GM18868 (cell line): ENCODE measurements at regions not wholly inside any gene's neighbourhood (a gene's known extent, or its start where the extent isn't known, plus 50 kb on each side); places are given as distances from the start of the nearest gene placed in this dataset.

ENCODE experiments used
- ATAC-seq: cut with Tn5 transposase; IDR thresholded peaks from one replicate; pipeline ENCODE4 v1.9.1; 2021; ENCODE audit warnings: mild to moderate bottlenecking, moderate library complexity; ENCODE audit not compliant: unreplicated experiment

DNA sequence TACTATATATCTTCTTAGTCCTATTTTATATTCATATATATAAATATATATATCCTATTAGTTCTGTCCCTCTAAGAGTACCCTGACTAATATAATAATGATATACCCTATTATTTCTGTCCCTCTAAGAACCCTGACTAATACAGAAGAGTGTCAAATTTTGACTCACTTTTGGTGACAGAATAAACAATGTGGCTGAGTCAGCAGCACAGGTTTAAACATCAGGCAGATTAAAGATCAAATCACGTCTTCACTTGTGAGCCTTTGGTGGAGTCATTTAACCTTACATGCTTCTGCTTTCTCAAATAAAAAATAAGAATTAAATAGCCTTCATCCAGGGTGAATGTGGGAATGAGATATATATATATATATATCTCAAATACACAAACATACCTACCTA lies 615.9 kb upstream of the GCFC2 start:
- ATAC-seq = no peak

DNA sequence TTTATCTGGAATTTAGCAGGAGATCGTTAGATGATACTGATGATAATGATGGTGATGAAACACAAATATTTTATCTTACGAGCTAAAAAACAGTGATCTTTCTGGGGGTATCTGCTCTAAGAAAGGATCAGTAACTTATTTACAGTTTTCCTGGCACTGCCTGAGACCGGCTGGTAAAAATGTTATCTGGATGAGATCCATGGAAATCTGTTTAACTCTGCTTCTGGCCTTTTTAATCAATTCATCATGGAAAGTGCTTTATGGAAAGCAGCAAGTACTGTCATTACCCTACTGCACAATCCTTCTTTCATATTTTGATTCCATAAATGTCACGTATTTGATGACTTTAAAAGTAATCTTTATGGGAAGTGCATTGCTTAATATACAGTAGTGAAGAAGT lies 612.7 kb upstream of the GCFC2 start:
- no peak for ATAC-seq

DNA sequence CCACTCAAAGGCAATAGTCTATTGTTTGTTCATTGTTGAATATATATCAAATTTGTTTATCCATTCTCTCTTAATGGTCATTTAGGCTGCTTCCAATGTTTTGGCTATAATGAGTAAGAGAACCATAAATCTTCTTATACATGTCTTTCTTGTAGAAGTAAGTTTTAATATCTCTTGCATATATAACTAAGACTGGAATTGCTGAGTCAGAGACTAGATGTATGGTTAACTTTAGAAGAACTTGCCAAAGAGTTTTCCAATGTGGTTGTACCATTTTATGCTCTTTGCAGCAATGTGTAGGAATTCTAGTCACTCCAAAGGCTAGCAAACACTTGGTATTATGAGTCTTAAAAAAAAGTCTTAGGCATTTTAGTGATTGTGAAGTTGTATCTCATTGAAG lies 610.0 kb upstream of the GCFC2 start:
- no peak for ATAC-seq

DNA sequence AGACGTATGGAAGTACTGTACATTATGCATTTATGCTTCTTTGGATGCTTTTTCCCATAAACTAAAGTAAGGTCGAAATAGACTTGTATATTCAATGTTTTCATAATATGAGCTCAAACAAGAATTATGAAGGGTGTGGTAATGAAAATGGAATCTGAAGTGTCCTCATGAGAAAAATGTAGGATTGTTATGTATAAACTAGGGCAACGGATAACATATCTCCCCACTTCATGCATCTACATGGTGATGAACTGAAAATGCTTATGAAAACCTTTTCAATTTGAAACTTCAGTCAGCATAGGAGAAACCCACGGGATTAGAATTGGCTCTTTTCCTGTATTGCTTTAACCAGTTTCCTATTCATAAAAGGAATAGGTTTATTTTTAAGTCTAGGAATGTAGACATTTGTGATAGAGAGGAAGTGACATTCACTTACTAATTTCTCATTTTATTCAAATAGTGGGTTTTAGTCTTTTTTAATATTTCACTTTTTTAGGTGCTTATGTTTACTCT lies 608.2 kb upstream of the GCFC2 start:
- ATAC-seq = no peak

DNA sequence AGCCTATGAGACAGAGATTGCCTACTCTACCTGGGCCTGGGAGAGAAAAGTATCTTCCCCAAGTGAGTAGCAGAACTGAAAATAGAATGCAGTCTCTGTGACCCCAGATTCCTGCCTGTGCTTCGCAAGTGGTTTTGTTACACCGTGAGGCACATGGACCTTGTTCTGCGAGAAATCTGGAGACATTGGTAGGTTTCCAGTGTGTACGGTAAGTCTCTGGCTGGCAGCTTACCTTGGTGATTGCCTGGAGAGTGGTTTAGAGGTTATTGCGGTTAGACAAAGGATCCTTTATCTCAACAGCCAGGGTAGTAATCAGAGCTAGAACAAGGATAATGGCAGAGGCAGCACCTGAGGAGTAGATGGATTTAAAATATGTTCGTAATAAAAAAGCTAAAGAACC lies 606.0 kb upstream of the GCFC2 start:
- ATAC-seq = no peak

DNA sequence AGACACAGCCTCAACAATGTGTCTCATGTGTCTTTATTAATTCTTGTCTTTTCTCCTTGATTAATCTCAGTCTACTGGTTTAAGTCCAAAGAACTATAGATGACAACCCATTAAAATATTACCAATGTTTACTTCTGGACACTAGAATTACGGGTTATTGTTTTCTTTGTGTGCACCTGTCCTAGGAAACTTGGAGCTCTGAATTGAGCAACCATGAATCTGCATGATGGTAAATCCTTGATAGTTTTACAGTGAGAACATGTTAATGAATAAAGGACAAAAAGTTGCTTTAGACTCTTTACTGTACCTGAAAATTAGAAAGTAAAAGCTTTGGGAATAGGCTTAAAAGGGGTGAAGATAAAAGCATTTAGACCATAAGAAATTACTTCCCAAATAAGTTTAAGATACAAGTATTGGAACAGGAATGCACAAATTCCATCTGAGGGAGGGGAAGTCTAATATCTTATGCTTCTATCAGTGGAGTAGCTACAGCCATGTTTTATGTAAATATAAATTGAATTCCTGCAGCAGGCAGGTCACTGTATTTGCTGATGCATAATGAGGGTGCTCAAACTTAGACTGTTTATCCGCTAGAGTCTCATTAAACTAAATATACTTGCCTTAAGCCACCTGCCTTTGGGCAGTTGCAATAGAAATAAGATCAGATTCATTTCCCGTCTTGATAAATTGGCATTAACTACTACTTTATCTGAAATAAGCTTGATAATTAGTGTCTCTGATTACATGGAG lies 603.7 kb upstream of the GCFC2 start:
- no peak for ATAC-seq

DNA sequence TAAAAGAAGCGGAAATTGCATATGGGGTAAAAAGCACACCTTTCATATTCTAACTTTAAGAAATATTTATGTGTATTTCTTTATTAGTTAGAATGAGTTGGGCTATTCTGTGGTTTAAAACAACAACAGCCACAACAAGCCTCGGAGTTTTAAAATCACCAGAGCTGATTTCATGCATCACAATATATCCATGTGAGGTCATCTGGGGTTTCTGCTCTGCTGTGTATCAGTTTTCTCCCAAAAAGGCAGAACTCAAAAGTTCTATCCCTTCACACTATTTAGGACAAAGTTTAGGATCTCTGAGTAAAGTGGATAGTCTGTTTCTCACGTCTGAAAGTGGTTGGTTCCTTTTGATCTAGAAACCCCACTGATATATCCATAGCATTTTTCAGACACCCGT lies 601.5 kb upstream of the GCFC2 start:
- ATAC-seq = no peak

DNA sequence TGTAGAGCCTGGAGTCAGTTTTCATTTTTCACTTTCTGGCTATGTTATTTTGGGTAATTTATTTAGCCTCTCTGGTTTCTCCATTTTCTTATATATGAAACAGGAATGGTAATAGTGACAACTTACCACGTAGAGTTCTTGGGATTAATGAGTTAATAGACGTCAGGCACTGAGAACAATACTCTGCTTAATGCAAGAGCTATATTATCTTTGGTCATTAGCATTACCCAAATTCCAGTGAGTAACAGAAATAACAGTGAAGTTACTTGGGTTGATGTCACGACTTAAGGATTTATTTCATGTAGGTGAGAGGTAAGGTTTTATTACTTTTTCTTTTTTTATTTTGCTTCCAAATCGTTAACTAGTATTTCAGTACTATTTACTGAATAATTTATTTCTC lies 601.0 kb upstream of the GCFC2 start:
- no peak for ATAC-seq

DNA sequence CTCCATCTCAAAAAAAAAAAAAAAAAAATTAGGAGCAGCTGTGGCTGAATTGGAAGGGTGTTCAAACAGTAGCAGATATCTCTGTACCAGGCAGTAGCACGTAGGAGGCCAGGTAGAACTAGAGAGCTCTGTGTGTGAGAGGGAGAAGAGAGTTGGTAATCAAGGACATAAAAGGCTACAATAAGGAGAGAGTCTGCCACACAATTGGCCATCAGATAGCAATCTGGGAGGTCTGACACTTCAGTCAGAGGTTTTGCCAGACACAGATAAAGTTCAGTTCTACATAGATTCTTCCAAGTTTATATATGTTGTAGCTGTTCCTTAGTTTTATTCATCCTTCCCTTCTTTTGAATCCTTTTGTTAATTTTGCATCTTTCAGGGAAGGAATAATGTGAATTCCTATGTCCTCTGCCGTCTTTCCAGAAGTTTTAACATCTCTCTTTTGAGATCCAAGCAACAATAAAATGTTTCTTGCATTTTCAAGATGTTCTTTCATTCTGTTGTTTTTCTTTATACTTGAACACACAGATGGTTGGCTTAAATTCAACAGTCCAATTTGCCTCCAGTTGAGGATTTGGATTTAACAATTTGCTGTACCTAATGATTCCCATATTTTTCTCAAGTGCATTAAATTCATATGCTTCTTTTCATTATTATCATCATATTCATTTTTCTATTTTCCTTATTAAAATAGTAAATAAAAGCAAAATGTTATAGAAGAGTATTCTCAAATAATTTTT lies 600.3 kb upstream of the GCFC2 start:
- no peak for ATAC-seq

DNA sequence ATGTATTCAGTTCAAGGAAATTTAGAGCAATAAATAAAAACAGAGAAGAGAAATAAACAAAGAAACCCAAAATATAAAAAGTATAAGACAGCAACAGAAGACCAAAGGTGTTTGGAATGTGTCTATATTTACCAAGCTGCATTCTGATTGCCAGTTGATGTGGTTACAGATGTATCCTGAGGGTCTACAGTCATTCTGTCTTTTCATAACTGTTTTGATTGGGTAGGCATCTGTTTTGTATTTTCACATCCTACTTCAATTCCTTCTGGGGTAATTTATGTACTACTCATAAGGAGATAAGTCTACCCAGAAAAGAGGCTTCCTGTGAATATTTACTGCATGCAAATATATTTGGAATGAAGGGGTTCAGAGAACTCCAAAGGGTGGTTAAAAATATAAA lies 596.8 kb upstream of the GCFC2 start:
- ATAC-seq = peak; percentile 39

DNA sequence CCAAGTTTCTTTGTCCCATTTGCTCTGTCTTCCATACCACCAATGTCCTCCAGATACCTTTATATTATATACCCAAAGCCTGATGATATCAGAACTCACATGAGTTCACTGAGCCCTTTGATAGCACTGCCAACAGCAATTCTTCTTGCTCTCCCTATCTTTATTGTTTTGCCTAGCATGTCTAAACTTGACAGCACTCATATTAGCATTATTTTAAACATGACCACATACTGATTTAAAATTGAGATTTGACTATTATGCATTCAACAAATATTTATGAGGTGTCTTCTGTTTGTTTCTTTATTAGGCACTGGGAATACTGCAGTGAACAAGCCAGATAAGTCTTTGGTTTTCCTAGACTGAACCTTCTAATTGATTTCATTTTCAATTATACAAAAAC lies 587.3 kb upstream of the GCFC2 start:
- ATAC-seq = no peak

DNA sequence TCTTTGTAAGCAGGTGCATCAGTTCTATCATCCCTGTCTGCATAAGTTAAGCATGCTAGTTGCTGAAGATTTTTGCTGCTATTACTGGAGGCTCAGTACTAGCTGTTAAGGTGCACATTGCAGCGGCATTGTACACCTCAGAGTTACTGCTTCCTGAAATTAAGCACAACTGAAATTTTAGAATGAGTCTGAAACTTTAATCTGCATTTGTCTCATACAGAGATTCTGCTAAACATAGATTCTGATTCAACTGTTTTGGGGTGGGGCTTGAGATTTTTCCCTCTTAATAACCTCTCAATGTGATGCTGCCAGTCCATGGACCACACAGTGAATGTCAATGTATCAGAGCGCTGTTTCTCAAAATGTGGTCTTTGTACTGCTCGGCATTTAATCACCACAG lies 585.7 kb upstream of the GCFC2 start:
- ATAC-seq = peak; percentile 79

DNA sequence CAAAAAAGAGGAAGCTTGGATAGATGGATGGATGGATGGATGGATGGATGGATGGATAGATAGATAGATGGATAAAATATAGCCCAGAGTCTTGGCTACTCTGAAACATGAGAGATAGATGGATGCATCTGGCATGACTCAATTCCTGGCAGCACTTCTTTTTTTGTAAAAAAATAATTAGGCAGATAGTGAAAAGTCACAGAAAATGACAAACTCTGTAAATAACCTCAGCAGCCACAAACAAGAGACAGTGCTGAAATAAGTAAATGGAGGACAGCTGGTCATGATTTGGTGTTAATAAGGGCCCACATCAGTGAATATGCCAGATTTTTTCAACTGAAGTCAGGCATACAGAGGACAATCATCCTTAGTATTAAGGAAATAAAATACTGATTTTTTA lies 585.0 kb upstream of the GCFC2 start:
- ATAC-seq = no peak

DNA sequence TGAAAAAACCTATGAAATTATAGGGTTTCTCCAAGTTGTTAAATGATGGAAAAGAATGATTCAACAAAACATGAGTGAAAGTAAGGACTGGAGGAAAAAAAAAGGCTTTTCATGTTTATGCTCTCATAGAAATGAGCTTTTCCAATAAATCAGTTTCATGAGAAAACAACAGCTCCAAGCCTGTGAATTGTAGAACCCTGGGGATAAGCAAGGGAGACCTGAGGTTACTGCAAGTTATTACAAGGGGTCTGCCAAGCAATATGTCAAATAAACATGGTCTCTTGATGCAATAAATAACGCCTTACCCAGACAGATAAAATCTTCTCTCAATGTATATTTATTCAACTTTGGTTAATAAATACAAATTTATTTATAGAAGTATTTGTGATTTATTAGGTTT lies 577.9 kb upstream of the GCFC2 start:
- no peak for ATAC-seq

DNA sequence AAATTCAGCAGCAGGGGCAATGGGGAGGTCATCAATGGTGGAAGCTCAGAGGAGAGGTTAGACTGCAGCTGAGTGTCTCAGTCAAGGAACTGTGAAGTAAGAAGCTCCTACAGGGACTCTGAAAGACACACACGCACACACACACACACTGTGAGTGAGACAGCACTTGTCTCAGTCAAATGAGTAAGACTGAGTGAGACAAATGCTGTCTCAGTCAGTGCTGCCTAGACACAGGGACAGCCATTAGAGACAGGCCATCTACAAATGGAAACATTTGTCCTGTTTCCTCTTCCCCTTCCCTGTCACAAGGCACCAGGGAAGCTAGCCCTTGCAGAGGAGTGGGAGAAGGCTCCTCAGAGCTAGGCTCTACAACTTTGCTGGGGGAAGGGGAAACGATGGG lies 577.4 kb upstream of the GCFC2 start:
- ATAC-seq = no peak

DNA sequence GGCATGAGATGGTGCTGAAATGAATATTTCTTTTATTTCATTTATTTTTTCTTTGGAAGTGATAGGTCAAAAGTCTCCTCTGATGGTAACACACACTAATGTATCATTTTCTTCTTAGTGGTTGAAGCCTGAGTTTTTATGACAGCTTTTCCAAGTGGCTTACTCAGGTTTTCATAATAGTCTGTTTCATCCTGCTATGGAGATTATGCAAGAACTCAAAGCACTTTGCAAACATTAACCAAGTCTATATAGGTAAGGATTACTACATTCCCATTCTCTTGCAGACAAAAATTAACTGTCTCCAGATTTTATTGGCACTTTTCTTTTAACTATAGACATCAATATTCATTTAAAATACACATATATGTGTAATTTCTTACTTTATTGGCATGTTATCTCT lies 572.6 kb upstream of the GCFC2 start:
- ATAC-seq = no peak

DNA sequence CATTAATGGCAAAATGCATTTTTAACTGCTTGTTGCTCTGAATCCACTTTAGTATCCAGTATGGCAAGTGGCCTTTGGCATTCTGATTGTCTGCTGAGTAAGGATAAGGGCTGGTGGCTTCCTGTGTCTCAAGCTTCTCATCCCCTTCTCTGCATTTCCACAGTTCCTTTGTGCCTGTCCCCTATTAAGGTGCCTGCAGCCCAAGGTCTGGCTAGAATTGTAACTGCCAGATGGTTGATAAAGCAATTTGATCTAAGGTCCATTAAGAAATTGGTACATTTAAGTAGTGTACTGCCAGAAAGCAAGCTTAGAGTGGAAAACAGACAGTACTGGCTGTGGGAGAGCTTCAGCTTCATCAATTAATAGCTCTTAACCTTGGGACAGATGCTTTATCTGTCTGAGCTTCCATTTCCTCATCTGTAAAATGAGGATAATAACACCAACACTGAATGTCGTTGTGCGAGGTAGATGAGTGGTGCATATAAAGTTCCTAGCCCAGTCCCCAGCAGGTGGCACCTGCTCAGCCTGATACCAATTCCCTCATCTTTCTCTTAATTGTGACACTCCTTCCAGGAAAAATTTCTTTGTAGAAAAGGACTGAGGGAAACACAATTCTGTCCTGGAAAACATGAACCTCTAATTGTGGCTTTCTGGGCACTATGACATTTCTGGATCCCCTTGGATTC lies 570.6 kb upstream of the GCFC2 start:
- ATAC-seq = no peak

DNA sequence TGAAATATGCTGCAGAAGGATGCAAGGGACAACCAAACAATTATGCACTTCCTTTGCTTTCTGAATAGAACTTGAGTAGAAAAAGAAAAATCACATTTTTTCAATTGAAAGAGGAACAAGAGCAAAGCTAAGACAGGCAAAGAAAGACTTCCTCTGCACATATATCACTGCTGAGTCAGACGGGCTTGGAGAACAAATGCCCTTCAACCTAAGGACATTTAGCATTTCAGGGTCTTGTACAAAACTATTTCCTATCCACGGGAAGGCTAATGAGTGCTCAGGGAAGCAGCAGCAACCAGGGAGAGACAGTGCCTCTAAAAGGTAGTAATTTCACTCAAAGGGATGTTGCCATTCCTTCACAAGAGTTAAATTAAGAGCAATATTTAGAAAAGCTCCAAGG lies 570.0 kb upstream of the GCFC2 start:
- no peak for ATAC-seq

DNA sequence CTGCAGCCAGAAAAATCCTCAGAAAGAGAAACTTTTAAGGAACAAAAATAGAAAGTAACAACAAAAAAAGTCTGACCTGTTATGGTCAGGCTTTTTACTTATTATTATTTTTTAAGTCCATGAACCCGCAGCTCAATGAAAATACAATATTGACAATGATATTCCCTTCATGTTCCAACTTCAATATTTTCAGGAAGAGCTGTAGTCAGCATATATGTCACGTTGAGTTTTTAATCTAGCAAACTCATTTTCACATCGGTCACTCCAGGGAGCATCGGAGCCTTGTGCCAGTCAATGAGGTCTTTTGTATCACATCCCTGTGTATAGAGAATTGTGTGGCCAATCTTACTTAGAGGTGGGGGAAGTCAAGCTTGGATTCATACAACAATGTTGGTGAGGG lies 568.4 kb upstream of the GCFC2 start:
- no peak for ATAC-seq

DNA sequence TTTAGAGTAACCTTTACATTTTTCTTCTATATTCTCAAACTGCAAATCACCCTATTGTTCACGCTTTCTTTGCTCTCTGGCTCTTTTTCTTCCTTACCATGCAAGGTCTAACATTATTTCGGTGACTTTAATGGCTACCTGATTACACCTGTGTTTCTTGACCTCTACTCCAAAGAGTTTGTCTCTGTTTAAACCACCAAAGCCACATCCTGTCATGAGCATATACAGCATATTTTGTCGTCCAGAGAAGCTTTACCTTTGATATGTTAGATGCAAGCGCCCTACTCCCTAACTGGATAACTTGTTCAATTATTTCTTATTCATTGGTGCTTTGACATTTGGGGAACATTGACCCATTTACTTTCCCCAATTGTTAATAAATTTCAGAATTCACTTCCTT lies 565.1 kb upstream of the GCFC2 start:
- no peak for ATAC-seq

DNA sequence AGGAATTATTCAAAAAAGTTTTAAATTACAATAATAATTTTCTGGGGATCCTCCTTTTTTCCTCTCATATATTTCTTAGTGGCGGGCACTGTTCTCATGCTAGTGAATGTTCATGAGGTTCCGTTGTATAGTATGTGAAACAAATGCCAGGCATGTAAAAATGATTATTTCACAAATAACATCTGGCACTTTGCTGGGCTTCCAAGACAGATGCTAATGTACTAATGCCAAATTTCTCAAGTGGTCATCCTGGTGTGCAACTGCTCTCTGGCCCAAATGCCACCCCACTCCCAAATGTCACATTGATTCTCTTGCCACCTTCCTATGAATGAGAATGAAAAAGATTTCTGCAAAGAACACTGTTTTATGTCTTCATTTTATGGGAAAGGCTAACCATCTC lies 564.0 kb upstream of the GCFC2 start:
- ATAC-seq = no peak

DNA sequence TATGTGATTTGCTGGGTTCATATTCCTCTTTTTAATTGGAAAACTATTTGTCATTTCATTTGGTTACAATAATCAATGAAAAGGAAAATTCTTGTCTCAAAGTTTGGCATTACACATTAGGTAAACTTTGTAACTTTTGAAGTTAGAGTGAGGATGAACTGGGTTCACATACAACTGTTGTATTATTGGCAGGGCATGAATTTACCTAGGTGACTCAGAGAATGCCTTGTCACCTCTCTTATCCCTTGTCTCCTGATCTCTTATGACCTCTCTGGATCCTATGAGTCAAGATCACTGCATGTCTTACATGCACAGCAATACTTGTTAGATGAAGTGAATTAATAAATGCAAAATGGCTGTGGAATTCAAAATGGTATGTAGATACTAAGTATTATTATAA lies 563.4 kb upstream of the GCFC2 start:
- no peak for ATAC-seq
